ENCODE measurements at regions not wholly inside any gene's neighbourhood (a gene's known extent, or its start where the extent isn't known, plus 50 kb on each side); places are given as distances from the start of the nearest gene placed in this dataset.

- H3K4me3 ChIP-seq = no peak overlapping the region
- H3K36me3 ChIP-seq = no peaks in the 10 kb centered on the region
- H3K9me3 ChIP-seq = no peaks in the 10 kb centered on the region
- WGBS, 5 donors = 88 to 100% (median 94%) methylated on average over 1 of the region's 1 CpG
- TF ChIP-seq CTCF (IDR thresholded peaks at IDR 0.05) (no peak), POLR2AphosphoS5 (IDR thresholded peaks at IDR 0.05) (no peak), POLR2A (IDR thresholded peaks at IDR 0.05) (no peak), EP300 (IDR thresholded peaks at IDR 0.05) (no peak)
- intact Hi-C loops (cut with DNase I; ENCODE audit: low total_unique reads) = no loop called here
- H3K27me3 ChIP-seq = no peaks in the 10 kb centered on the region
- H3K4me1 ChIP-seq = no peaks in the 10 kb centered on the region
- no peak for DNase-seq
- H3K27ac ChIP-seq = no peak overlapping the region
Measured at GRCh38 chr6:128740951-128741350, 142.0 kb upstream of the LAMA2 start.

- Histone ChIP-seq H3K27me3 (no peaks in the 10 kb centered on the region), H3K36me3 (no peaks in the 10 kb centered on the region), H3K4me3 (no peak overlapping the region), H3K4me1 (no peaks in the 10 kb centered on the region), H3K9me3 (no peaks in the 10 kb centered on the region), H3K27ac (no peak overlapping the region)
- TF ChIP-seq POLR2AphosphoS5 (IDR thresholded peaks at IDR 0.05) (no peak), POLR2A (IDR thresholded peaks at IDR 0.05) (no peak), CTCF (IDR thresholded peaks at IDR 0.05) (no peak), EP300 (IDR thresholded peaks at IDR 0.05) (no peak)
- DNase-seq = no peak
- WGBS, 5 donors = 66 to 69% (median 69%) methylated on average over 2 of the region's 2 CpGs
- intact Hi-C loops (cut with DNase I; ENCODE audit: low total_unique reads) = no loop called here
Measured at GRCh38 chr6:128739112-128739511, 143.8 kb upstream of the LAMA2 start.

GRCh38 chr6:128738112-128738511 lies 144.8 kb upstream of the LAMA2 start:
- Histone ChIP-seq H3K27me3 (no peaks in the 10 kb centered on the region), H3K4me3 (no peak overlapping the region), H3K4me1 (no peaks in the 10 kb centered on the region), H3K9me3 (no peaks in the 10 kb centered on the region), H3K27ac (no peak overlapping the region), H3K36me3 (no peaks in the 10 kb centered on the region)
- DNase-seq = no peak
- no peak for TF ChIP-seq CTCF (IDR thresholded peaks at IDR 0.05)
- no peak for TF ChIP-seq EP300 (IDR thresholded peaks at IDR 0.05)
- 93 to 97% (median 95%) methylated on average over 3 of the region's 3 CpGs for WGBS, 5 donors
- intact Hi-C loops (cut with DNase I; ENCODE audit: low total_unique reads) = no loop called here

GRCh38 chr6:128736780-128737179 lies 146.2 kb upstream of the LAMA2 start:
- intact Hi-C loops (cut with DNase I; ENCODE audit: low total_unique reads) = no loop called here
- Histone ChIP-seq H3K27me3 (no peaks in the 10 kb centered on the region), H3K27ac (no peak overlapping the region), H3K9me3 (no peaks in the 10 kb centered on the region), H3K4me3 (no peak overlapping the region), H3K4me1 (no peaks in the 10 kb centered on the region), H3K36me3 (no peaks in the 10 kb centered on the region)
- no peak for TF ChIP-seq EP300 (IDR thresholded peaks at IDR 0.05)
- TF ChIP-seq CTCF (IDR thresholded peaks at IDR 0.05) = no peak
- no peak for TF ChIP-seq POLR2A (IDR thresholded peaks at IDR 0.05)
- TF ChIP-seq POLR2AphosphoS5 (IDR thresholded peaks at IDR 0.05) = no peak
- DNase-seq = no peak

Data from stomach (tissue), 8 donors.